Thoracic aorta (tissue), 2 donors: ENCODE measurements at regions not wholly inside any gene's neighbourhood (a gene's known extent, or its start where the extent isn't known, plus 50 kb on each side); places are given as distances from the start of the nearest gene placed in this dataset.

Experiments used
- ATAC-seq: fragments of 150-250 bp; one replicate; pipeline ENCODE4 v1.8.0; 2017; ENCODE audit warnings: low read depth; ENCODE audit not compliant: insufficient number of reproducible peaks, low FRiP score
- DNase-seq: peaks from one replicate; pipeline ENCODE4 v3.0.0-alpha.2; 2020; ENCODE audit warnings: low spot score
- H3K27ac ChIP-seq, 2 donors: fragments of 200-600 bp; sonication (generic); 1 replicate in 1 of 2; 2 replicates in 1 of 2; pipeline ENCODE4 v1.5.1; 2016; ENCODE audit warnings: mild to moderate bottlenecking in 2 of 2, moderate library complexity in 2 of 2
- H3K27me3 ChIP-seq: fragments of 200-600 bp; sonication (generic); replicated peaks from 2 replicates; pipeline ENCODE4 v1.6.0; 2016; ENCODE audit warnings: mild to moderate bottlenecking; ENCODE audit not compliant: insufficient read depth
- H3K36me3 ChIP-seq: fragments of 200-600 bp; sonication (generic); one replicate; pipeline ENCODE4 v1.5.1; 2016
- H3K4me1 ChIP-seq, 2 donors: fragments of 200-600 bp; sonication (generic); 1 replicate in 1 of 2; 2 replicates in 1 of 2; pipeline versions ENCODE4 v1.5.1 to v1.6.0; 2016; ENCODE audit warnings: low read depth in 2 of 2, mild to moderate bottlenecking in 1 of 2; ENCODE audit not compliant: control insufficient read depth in 1 of 2
- H3K4me3 ChIP-seq: fragments of 200-600 bp; sonication (generic); 2 replicates; pipeline ENCODE4 v1.5.1; 2016; ENCODE audit warnings: mild to moderate bottlenecking
- H3K9me3 ChIP-seq: fragments of 200-600 bp; sonication (generic); 2 replicates; pipeline ENCODE4 v1.5.1; 2016
- TF ChIP-seq, protein P1 (sequence below): fragments of 200-600 bp; sonication (generic); IDR thresholded peaks from one replicate; pipeline ENCODE4 v1.5.1; 2019; ENCODE audit warnings: antibody characterized with exemption

GRCh38 chr10:21021843-21022594 is 124.9 kb upstream of the NEBL start:
- no peak for DNase-seq
- no peak overlapping the region for H3K4me3 ChIP-seq
- H3K9me3 ChIP-seq = no peaks in the 10 kb centered on the region
- no peak overlapping the region for H3K27ac ChIP-seq
- ATAC-seq = no peak
- H3K36me3 ChIP-seq = no peaks in the 10 kb centered on the region
- no peaks in the 10 kb centered on the region for H3K27me3 ChIP-seq
- H3K4me1 ChIP-seq = no peaks in the 10 kb centered on the region
- TF ChIP-seq, protein P1, sequence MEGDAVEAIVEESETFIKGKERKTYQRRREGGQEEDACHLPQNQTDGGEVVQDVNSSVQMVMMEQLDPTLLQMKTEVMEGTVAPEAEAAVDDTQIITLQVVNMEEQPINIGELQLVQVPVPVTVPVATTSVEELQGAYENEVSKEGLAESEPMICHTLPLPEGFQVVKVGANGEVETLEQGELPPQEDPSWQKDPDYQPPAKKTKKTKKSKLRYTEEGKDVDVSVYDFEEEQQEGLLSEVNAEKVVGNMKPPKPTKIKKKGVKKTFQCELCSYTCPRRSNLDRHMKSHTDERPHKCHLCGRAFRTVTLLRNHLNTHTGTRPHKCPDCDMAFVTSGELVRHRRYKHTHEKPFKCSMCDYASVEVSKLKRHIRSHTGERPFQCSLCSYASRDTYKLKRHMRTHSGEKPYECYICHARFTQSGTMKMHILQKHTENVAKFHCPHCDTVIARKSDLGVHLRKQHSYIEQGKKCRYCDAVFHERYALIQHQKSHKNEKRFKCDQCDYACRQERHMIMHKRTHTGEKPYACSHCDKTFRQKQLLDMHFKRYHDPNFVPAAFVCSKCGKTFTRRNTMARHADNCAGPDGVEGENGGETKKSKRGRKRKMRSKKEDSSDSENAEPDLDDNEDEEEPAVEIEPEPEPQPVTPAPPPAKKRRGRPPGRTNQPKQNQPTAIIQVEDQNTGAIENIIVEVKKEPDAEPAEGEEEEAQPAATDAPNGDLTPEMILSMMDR = no peak

GRCh38 chr10:21021231-21021630 is 124.1 kb upstream of the NEBL start:
- no peak for ATAC-seq
- Histone ChIP-seq H3K27me3 (no peaks in the 10 kb centered on the region), H3K9me3 (no peaks in the 10 kb centered on the region), H3K27ac (no peak overlapping the region), H3K36me3 (no peaks in the 10 kb centered on the region), H3K4me1 (no peaks in the 10 kb centered on the region), H3K4me3 (no peak overlapping the region)
- DNase-seq = no peak
- TF ChIP-seq, protein P1 = no peak

- Histone ChIP-seq H3K27ac (no peak overlapping the region), H3K4me3 (no peak overlapping the region), H3K4me1 (no peaks in the 10 kb centered on the region), H3K36me3 (no peaks in the 10 kb centered on the region), H3K27me3 (no peaks in the 10 kb centered on the region), H3K9me3 (no peaks in the 10 kb centered on the region)
- ATAC-seq = no peak
- no peak for DNase-seq
- TF ChIP-seq, protein P1 = no peak
These were observed 123.4 kb upstream of the NEBL start for GRCh38 chr10:21020545-21020944.

DNA sequence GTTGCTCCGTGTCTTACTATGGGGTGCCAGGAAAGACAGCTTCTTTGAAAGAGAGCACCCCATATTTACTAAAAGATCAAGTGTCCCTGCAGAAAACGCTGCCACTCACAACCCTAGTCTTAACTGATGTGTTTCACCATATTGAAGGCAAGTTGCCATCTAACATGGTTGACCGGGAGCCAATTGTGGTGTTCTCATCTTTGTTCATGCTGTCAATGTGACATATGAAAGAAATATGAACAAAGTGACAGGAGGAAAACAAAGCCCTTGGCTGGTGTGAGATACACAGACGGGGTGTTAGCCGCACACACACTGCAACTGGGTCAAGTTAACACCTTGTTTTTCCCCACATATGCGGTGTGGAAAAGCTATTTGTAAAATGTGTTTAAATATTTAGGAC is 122.3 kb upstream of the NEBL start:
- no peak overlapping the region for H3K27ac ChIP-seq
- TF ChIP-seq, protein P1 = no peak
- H3K4me1 ChIP-seq = no peaks in the 10 kb centered on the region
- H3K27me3 ChIP-seq = no peaks in the 10 kb centered on the region
- DNase-seq (no peak), ATAC-seq (no peak)
- H3K36me3 ChIP-seq = no peaks in the 10 kb centered on the region
- H3K4me3 ChIP-seq = no peak overlapping the region
- no peaks in the 10 kb centered on the region for H3K9me3 ChIP-seq

- Histone ChIP-seq H3K4me3 (no peak overlapping the region), H3K27ac (no peak overlapping the region), H3K27me3 (no peaks in the 10 kb centered on the region), H3K36me3 (no peaks in the 10 kb centered on the region), H3K4me1 (no peaks in the 10 kb centered on the region), H3K9me3 (no peaks in the 10 kb centered on the region)
- TF ChIP-seq, protein P1 = no peak
- ATAC-seq (no peak), DNase-seq (no peak)
These were observed 118.7 kb upstream of the NEBL start for GRCh38 chr10:21015851-21016250.
